ENCODE measurements at regions not wholly inside any gene's neighbourhood (a gene's known extent, or its start where the extent isn't known, plus 50 kb on each side); places are given as distances from the start of the nearest gene placed in this dataset.
A peak's percentile ranks its signal among the peaks of the same experiment; 100 is the strongest.
"Not testable (repeated sequence)": the region's sequence is repeated elsewhere in the genome, so short reads cannot be mapped to it uniquely, and the experiment has no call there.

- DNase-seq = no peak
Observed at GRCh38 chr12:84117190-84117589, 795.4 kb downstream of the SLC6A15 start.

DNA sequence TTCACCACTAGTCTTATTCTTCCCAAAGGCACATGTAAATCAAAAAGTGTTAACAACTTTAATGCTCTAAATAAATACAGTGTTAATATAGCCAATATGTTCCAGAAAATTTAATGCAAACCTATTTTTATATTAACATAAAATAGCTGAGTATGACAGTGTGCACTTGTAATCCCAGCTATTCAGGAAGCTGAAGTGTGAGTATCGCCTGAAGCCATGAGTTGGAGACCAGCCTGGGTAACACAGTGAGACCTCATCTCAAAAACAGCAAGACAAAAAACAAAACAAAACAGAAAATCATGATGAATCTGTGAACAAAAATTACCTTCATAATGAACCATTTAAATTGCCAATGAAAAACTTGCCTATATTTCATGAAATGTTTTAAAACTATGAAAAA, 798.9 kb downstream of the SLC6A15 start:
- no peak for DNase-seq

DNA sequence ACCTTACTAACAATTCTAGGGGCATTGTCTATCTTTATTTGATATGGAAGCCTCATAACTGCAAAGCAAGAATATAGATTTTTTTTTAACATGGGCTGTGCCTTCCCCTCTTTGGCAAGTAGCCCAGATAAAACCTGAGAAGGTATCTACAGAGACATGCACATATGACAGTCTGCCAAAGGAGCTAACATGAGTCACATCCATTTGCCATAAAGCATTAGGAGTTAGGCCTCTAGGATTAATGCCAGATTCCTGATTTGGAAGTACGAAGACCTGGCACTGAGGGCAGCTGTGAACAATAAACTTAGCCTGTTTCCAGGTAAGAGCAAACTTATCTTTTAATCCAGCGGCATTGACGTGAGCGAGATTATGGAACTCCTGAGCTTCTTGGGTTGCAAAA, 808.7 kb downstream of the SLC6A15 start:
- not testable (repeated sequence) for DNase-seq

DNA sequence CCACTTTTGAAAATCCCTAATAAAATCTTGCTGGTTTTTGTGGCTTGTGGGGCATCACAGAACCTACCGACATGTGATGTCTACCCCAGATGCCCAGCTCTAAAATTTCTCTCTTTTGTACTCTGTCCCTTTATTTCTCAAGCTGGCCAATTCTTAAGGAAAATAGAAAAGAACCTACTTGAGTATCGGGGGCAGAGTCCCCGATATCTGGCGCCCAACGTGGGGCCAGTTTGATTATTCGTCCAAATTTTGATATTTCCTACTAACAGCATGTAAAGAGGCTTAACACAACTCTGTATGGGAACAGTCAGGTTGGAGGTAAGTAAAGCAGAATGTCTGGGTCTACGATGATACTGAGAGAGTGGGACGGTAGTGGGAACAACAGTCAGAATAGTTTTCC, 810.6 kb downstream of the SLC6A15 start:
- not testable (repeated sequence) for DNase-seq

DNA sequence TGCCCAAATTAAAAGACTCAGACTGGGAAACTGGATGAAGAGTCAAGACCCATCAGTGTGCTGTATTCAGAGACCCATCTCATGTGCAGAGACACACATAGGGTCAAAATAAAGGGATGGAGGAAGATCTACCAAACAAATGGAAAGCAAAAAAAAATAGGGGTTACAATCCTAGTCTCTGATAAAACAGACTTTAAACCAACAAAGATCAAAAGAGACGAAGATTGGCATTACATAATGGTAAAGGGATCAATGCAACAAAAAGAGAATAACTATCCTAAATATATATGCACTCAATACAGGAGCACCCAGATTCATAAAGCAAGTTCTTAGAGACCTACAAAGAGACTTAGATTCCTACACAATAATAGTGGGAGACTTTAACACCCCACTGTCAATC, 813.0 kb downstream of the SLC6A15 start:
- not testable (repeated sequence) for DNase-seq

DNA sequence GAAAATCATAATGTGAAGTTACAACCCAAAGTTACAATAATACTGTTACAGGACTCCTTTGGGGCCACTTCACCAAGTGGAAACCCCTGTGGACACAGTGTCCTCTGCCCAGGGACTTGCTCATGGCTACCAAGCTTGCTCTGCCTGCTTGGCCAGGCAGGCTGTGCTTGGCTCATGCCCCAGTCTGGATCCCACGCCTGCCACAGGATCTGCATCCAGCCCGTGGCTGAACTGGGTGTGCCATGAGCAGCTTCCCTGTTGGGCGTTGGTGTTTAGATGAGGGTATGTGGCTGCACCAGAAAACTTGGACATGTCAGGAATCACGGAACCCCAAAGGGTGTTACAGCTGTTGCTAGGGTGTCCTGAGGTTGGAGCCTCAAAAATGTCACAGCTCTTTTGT, 820.9 kb downstream of the SLC6A15 start:
- no peak for DNase-seq

GRCh38 chr12:84089356-84089755, 823.2 kb downstream of the SLC6A15 start:
- no peak for DNase-seq

- peak; percentile 14 for DNase-seq
Observed at GRCh38 chr12:84085046-84085445, 827.6 kb downstream of the SLC6A15 start.

GRCh38 chr12:84079626-84080025, 833.0 kb downstream of the SLC6A15 start:
- DNase-seq = peak; percentile 52

GRCh38 chr12:84077679-84078078, 834.9 kb downstream of the SLC6A15 start:
- DNase-seq = peak; percentile 19

DNA sequence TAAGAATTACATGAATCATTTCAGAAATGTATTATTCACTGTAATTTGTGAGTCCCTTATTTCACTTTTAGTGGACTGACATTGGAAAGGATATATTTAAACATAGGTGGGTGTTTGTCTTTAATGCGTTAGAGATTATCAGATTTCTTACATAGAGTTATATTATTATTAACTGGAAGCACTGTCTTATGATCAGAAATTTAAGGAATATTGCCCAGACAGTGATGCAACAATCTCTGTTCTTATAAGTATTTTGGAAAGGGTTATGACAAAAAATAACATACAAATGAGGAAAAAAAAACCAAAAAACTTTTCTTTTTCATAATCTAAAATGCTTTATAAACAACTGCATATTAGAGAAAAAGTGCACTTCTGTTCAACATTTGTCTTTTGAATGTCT, 836.6 kb downstream of the SLC6A15 start:
- peak; percentile 9 for DNase-seq

DNA sequence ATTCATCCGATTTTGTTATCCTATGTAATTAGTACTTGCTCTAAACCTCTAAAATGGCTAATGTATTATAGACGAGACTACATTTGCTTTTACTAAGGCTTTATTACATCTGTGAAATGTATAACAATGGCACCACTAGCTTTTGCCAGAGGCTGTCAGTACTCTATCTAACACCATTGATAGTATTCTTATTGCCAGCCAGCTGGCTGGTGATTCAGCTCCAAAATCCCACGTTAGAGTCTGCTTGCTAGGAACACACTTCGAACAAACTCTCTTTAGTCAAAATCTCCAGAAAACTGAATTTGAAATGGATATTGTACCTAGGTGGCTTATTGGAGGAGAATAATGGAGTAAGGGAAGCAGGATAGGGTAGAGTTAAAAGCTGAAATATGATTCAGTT, 839.2 kb downstream of the SLC6A15 start:
- no peak for DNase-seq

DNA sequence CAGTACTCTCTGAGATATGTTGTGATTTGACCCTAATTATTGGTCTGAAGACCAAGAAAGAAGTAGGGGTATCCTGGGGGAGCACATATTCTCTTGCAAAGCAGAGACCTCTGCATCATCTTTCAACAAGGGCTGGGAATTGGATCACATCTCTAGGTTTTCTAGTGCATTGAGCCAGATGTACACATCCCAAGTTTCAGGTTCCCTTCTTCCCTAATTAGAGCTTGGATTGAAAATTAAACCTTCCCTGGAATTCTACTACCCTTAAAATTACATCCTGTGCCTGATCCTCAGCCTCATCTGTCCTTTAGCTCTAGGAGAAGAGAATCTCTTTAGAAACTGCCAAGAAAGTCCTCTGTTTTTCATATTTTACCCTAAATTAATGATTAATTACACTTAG, 839.6 kb downstream of the SLC6A15 start:
- DNase-seq = no peak

GRCh38 chr12:84070292-84070691, 842.3 kb downstream of the SLC6A15 start:
- DNase-seq = peak; percentile 98

- peak; percentile 90 for DNase-seq
Observed at GRCh38 chr12:84069699-84070098, 842.9 kb downstream of the SLC6A15 start.

GRCh38 chr12:84069198-84069597, 843.4 kb downstream of the SLC6A15 start:
- DNase-seq = peak; percentile 77

- no peak for DNase-seq
Observed at GRCh38 chr12:84058136-84058535, 854.5 kb downstream of the SLC6A15 start.

DNA sequence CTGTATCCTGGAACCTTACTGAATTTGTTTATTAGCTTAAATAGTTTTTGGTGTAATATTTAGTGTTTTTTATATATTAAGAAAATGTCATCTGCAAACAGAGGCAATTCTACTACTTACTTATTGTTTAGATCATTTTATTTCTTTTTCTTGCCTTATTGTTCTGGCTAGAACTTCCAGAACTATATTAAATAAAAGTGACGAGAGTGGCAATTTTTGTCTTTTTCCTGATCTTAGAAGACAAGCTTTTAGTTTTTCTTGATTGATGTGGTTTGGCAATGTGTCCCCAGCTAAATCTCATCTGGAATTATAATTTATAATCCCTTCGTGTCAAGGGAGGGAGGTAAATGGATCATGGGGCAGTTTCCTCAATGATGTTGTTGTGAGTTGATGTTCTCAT, 857.8 kb downstream of the SLC6A15 start:
- DNase-seq = no peak

GRCh38 chr12:84047881-84048280, 864.7 kb downstream of the SLC6A15 start:
- no peak for DNase-seq

DNA sequence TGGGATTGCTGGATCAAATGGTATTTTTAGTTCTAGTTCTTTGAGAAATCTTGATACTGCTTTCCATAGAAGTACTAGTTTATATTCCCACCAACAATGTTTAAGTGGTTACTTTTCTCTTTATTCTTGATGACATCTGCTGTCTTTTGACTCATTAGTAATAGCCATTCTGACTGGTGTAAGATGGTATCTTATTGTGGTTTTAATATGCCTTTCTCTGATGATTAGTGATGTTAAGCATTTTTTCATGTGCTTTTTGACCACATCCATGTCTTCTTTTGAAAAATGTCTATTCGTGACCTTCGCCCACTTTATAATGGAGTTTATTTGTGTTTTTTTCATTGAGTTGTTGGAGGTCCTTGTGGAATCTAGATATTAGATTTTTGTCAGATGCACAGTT, 865.7 kb downstream of the SLC6A15 start:
- DNase-seq = peak; percentile 63

DNA sequence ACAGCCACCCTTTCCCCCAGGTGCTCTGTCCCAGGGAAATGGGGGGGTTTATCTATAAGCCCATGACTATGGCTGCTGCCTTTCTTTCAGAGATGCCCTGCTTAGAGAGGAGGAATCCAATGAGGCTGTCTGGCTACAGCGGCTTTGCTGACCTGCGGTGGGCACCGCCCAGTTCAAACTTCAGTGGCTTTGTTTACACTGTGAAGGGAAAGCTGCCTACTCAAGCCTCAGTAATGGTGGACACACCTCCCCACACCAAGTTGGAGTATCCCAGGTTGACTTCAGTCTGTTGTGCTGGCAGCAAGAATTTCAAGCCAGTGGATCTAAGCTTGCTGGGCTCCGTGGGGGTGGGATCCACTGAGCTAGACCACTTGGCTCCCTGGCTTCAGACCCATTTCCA, 869.2 kb downstream of the SLC6A15 start:
- DNase-seq = no peak

GRCh38 chr12:84038242-84038641, 874.4 kb downstream of the SLC6A15 start:
- no peak for DNase-seq

GRCh38 chr12:84036912-84037311, 875.7 kb downstream of the SLC6A15 start:
- DNase-seq = no peak

DNA sequence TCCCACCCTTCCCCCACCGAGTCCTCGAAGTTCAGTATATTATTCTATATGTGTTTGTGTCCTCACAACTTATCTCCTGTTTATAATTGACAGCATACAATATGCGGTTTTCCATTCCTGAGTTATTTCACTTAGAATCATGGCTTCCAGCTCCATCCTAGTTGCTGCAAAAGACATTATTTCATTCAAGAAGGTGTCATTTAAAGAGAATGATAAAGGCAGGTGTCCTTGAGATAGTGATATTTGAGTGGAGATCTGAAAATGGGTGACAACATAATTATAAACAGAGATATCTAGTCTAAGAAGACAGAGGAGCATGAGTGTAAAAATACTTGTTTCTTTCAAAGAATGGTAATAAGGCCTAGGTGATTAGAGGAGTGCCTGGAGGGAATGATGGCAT, 876.8 kb downstream of the SLC6A15 start:
- DNase-seq = no peak

- no peak for DNase-seq
Observed at GRCh38 chr12:84034871-84035270, 877.7 kb downstream of the SLC6A15 start.

- DNase-seq = no peak
Observed at GRCh38 chr12:84033162-84033561, 879.4 kb downstream of the SLC6A15 start.

Measured in fibroblast of upper back skin (primary cell).